GM12892 (cell line): ENCODE measurements at regions not wholly inside any gene's neighbourhood (a gene's known extent, or its start where the extent isn't known, plus 50 kb on each side); places are given as distances from the start of the nearest gene placed in this dataset.

Source experiments
- POLR2A ChIP-seq: IDR thresholded peaks from 2 replicates; pipeline ENCODE4 v1.6.1; 2011; ENCODE audit warnings: low read depth, low read length, control low read depth
- POLR2AphosphoS5 ChIP-seq: IDR thresholded peaks from 2 replicates; pipeline ENCODE4 v1.6.1; 2011; ENCODE audit warnings: low read depth, low read length, control low read depth
- TAF1 ChIP-seq: IDR thresholded peaks from 2 replicates; pipeline ENCODE4 v1.6.1; 2011; ENCODE audit warnings: low read depth, mild to moderate bottlenecking, control low read depth, low read length, borderline replicate concordance

- TF ChIP-seq POLR2A: no peak
- no peak for TF ChIP-seq POLR2AphosphoS5
- TF ChIP-seq TAF1: no peak
These were observed 118.5 kb downstream of the MAF start for GRCh38 chr16:79482011-79482410.
